Memory B cell (primary cell): ENCODE measurements at regions not wholly inside any gene's neighbourhood (a gene's known extent, or its start where the extent isn't known, plus 50 kb on each side); places are given as distances from the start of the nearest gene placed in this dataset.
A peak's percentile ranks its signal among the peaks of the same experiment; 100 is the strongest.

ENCODE experiments used
- ATAC-seq: fragments of 150-1000 bp; cut with Tn5 transposase; 2 replicates; pipeline ENCODE4 v1.10.0; 2021; ENCODE audit warnings: low read depth, mild to moderate bottlenecking, moderate library complexity
- DNase-seq, 2 donors: peaks; one replicate each; pipeline ENCODE4 v3.0.0; 2022; ENCODE audit warnings: low spot score in 2 of 2
- H3K27ac Mint-ChIP-seq: one replicate; pipeline ENCODE4 v1.8.0; 2022; ENCODE audit warnings: mild to moderate bottlenecking, moderate library complexity, mixed read lengths
- H3K27me3 Mint-ChIP-seq: one replicate; pipeline ENCODE4 v1.8.0; 2022; ENCODE audit warnings: mixed read lengths
- H3K36me3 Mint-ChIP-seq: one replicate; pipeline ENCODE4 v1.8.0; 2022; ENCODE audit warnings: mild to moderate bottlenecking, mixed read lengths
- H3K4me1 Mint-ChIP-seq: one replicate; pipeline ENCODE4 v1.8.0; 2022; ENCODE audit warnings: mixed read lengths
- H3K4me3 Mint-ChIP-seq: one replicate; pipeline ENCODE4 v1.8.0; 2022; ENCODE audit warnings: mild to moderate bottlenecking, moderate library complexity, mixed read lengths
- H3K9me3 Mint-ChIP-seq: one replicate; pipeline ENCODE4 v1.8.0; 2022; ENCODE audit warnings: mixed read lengths

DNA sequence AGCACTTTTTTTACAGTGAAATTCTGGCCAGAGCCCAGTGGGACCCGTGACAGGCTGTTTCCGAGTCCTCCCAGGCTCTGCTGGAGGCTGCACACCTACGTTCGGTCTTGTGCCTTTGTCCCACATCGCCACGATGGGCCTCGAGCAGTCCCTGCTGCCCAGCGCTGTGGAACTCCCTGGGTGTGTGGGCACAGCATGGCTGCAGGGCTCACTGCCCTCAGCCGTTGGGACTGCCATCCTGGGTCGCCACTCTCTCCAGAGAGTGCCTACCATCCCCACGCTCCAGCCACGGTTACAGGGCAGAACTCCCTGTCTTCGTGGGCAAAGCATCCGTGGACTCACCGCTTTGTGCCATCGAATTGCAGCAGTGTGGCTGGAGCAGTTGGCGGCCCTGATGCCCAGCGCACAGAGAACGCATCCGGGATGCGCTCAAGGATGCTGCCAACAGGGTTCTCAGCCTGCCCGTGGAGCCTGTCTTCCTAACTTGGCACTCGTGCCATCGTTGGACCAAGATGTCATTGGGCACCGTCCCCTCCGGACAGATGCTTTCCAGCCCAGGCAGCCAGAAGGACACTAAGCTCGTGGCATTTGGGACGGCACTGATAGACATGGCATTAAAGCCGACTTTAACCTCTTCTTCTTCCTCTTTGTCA is 85.0 kb upstream of the ARHGEF7 start:
- ATAC-seq (no peak), DNase-seq (no peak)
- no peaks in the 10 kb centered on the region for H3K36me3 Mint-ChIP-seq
- no peaks in the 10 kb centered on the region for H3K4me1 Mint-ChIP-seq
- H3K4me3 Mint-ChIP-seq, result no peak overlapping the region
- no peaks in the 10 kb centered on the region for H3K9me3 Mint-ChIP-seq
- H3K27me3 Mint-ChIP-seq, result peaks cover 9% of the 10 kb centered on the region
- no peak overlapping the region for H3K27ac Mint-ChIP-seq

DNA sequence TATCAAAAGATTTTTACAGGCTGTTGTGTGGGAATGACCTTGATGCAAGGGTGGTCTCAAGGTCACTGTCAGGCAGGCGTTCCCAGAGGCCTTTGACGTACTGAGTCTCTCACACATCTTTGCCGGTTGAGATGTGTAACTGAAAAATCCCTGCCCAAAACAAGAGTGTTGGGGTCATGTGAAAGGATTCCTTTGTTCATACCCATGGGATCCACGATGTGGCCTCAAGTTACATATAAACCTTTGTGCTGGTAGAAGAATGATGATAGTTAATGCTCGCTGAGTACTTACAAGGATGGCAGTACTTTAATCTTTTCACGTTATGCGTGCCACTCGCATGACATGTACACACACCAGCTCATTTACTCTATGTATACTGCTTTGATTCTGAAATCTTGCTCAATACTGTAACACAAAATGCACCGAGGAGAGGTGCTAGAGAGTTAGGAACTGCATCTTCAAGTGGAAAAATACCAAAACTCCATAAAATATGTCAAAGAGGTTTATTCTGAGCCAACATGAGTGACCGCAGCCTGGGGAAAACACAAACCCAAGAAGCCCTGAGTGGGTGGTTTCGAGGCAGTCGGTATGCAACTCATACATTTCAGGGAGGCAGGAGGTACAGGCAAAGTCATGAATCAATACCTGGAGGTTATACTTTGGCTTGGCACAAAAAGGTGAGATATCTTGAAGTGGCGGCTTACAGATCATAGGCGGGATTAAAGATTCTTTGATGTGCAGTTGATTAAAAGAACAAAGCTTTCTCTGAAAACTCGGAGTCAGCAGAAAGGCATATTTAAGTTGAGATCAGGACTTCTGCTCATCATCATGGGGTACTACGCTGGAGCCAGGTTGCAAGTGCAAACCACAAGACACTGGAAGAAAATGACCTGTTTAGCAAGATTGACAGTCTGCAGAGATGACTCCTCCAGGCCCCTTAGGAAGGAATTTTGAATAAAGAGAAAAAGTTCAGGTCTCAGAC is 87.4 kb upstream of the ARHGEF7 start:
- H3K4me1 Mint-ChIP-seq, result no peaks in the 10 kb centered on the region
- ATAC-seq (no peak), DNase-seq (no peak)
- H3K9me3 Mint-ChIP-seq, result no peaks in the 10 kb centered on the region
- no peak overlapping the region for H3K27ac Mint-ChIP-seq
- H3K27me3 Mint-ChIP-seq, result peaks cover 5% of the 10 kb centered on the region
- no peaks in the 10 kb centered on the region for H3K36me3 Mint-ChIP-seq
- H3K4me3 Mint-ChIP-seq, result no peak overlapping the region

- Mint-ChIP-seq H3K9me3 (peaks cover 7% of the 10 kb centered on the region), H3K4me1 (no peaks in the 10 kb centered on the region), H3K4me3 (no peak overlapping the region), H3K27me3 (peaks cover 8% of the 10 kb centered on the region), H3K27ac (no peak overlapping the region), H3K36me3 (peaks cover 5% of the 10 kb centered on the region)
- ATAC-seq (no peak), DNase-seq (no peak)
Measured at GRCh38 chr13:111025310-111025709, 89.8 kb upstream of the ARHGEF7 start.

GRCh38 chr13:111022886-111023285 is 92.2 kb upstream of the ARHGEF7 start:
- no peak overlapping the region for H3K4me3 Mint-ChIP-seq
- peaks cover 7% of the 10 kb centered on the region for H3K36me3 Mint-ChIP-seq
- H3K9me3 Mint-ChIP-seq, result peaks cover 7% of the 10 kb centered on the region
- no peaks in the 10 kb centered on the region for H3K4me1 Mint-ChIP-seq
- DNase-seq (no peak), ATAC-seq (no peak)
- no peak overlapping the region for H3K27ac Mint-ChIP-seq
- H3K27me3 Mint-ChIP-seq, result peaks cover 5% of the 10 kb centered on the region

- Mint-ChIP-seq H3K27me3 (peaks cover 5% of the 10 kb centered on the region), H3K4me1 (no peaks in the 10 kb centered on the region), H3K4me3 (no peak overlapping the region), H3K36me3 (peaks cover 7% of the 10 kb centered on the region), H3K9me3 (peaks cover 7% of the 10 kb centered on the region), H3K27ac (no peak overlapping the region)
- ATAC-seq (no peak), DNase-seq (no peak)
Measured at GRCh38 chr13:111022241-111022640, 92.9 kb upstream of the ARHGEF7 start.

- ATAC-seq (no peak), DNase-seq (no peak)
- peaks cover 7% of the 10 kb centered on the region for H3K36me3 Mint-ChIP-seq
- H3K4me3 Mint-ChIP-seq, result no peak overlapping the region
- H3K27ac Mint-ChIP-seq, result no peak overlapping the region
- peaks cover 7% of the 10 kb centered on the region for H3K9me3 Mint-ChIP-seq
- H3K27me3 Mint-ChIP-seq, result peaks cover 5% of the 10 kb centered on the region
- no peaks in the 10 kb centered on the region for H3K4me1 Mint-ChIP-seq
Measured at GRCh38 chr13:111021270-111021669, 93.8 kb upstream of the ARHGEF7 start.

DNA sequence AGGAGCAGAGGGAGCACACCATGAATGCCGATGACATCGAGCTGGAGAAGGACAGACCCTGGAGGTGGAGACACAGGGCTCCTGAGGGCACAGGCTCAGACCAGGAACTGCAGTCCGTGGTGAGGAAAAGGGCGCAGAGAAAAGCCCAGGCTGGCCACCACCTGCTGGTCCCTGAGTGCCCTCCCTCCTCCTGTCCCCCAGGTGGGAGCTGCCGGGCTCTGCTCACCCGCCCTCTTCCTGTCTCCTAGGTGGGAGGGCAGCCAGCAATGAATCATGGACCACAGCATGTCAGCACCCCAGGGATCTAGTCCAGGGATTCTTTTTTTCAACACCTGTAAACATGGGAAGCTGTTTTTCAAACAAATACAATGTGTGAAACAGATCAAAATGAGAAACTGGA is 94.6 kb upstream of the ARHGEF7 start:
- Mint-ChIP-seq H3K4me1 (no peaks in the 10 kb centered on the region), H3K36me3 (peaks cover 7% of the 10 kb centered on the region)
- no peak for ATAC-seq

DNA sequence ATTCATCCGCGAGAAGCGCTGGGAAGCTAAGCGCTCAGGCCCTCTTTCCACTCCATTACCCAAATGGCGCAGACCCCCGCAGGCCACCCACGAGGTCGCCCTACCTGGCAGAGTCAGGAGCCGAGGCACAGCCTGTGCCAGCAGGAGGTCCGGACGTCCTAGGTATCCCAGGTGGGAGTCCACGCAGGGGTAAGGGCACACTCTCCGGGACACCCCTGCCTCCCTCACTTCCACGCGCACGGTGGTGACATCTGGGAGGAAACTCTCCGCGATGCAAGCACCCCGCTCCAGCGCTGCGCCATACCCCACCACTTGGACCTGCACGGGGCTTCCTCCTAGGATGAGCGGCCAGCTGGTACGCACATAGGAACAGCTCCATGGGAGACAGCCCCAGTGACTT is 95.1 kb upstream of the ARHGEF7 start:
- no peak for ATAC-seq
- Mint-ChIP-seq H3K9me3 (peaks cover 7% of the 10 kb centered on the region), H3K4me3 (no peak overlapping the region), H3K27ac (no peak overlapping the region), H3K27me3 (peaks cover 5% of the 10 kb centered on the region), H3K4me1 (no peaks in the 10 kb centered on the region), H3K36me3 (peaks cover 7% of the 10 kb centered on the region)
- no peak for DNase-seq

More for the DNA sequence above, 94.6 kb upstream of the ARHGEF7 start:
- Mint-ChIP-seq H3K27me3 (peaks cover 5% of the 10 kb centered on the region), H3K27ac (no peak overlapping the region), H3K9me3 (peaks cover 7% of the 10 kb centered on the region), H3K4me3 (no peak overlapping the region)
- DNase-seq, result no peak

GRCh38 chr13:111017755-111018459 is 97.2 kb upstream of the ARHGEF7 start:
- H3K27ac Mint-ChIP-seq, result no peak overlapping the region
- peaks cover 7% of the 10 kb centered on the region for H3K9me3 Mint-ChIP-seq
- H3K36me3 Mint-ChIP-seq, result peaks cover 7% of the 10 kb centered on the region
- ATAC-seq (no peak), DNase-seq (no peak)
- H3K27me3 Mint-ChIP-seq, result peaks cover 4% of the 10 kb centered on the region
- H3K4me1 Mint-ChIP-seq, result no peaks in the 10 kb centered on the region
- H3K4me3 Mint-ChIP-seq, result no peak overlapping the region

- H3K27me3 Mint-ChIP-seq, result peaks cover 3% of the 10 kb centered on the region
- H3K4me3 Mint-ChIP-seq, result no peak overlapping the region
- DNase-seq, result no peak
Measured at GRCh38 chr13:111013196-111013595, 98.3 kb upstream of the ANKRD10 start.

GRCh38 chr13:111011899-111012298 is 97.0 kb upstream of the ANKRD10 start:
- Mint-ChIP-seq H3K4me1 (peaks cover 4% of the 10 kb centered on the region), H3K9me3 (peaks cover 3% of the 10 kb centered on the region), H3K36me3 (no peaks in the 10 kb centered on the region), H3K4me3 (no peak overlapping the region), H3K27ac (no peak overlapping the region), H3K27me3 (peaks cover 3% of the 10 kb centered on the region)
- no peak for ATAC-seq
- DNase-seq, result no peak

More at GRCh38 chr13:111013196-111013595, 98.3 kb upstream of the ANKRD10 start:
- H3K9me3 Mint-ChIP-seq, result no peaks in the 10 kb centered on the region
- H3K4me1 Mint-ChIP-seq, result no peaks in the 10 kb centered on the region
- H3K27ac Mint-ChIP-seq, result no peak overlapping the region
- H3K36me3 Mint-ChIP-seq, result no peaks in the 10 kb centered on the region
- no peak for ATAC-seq

DNA sequence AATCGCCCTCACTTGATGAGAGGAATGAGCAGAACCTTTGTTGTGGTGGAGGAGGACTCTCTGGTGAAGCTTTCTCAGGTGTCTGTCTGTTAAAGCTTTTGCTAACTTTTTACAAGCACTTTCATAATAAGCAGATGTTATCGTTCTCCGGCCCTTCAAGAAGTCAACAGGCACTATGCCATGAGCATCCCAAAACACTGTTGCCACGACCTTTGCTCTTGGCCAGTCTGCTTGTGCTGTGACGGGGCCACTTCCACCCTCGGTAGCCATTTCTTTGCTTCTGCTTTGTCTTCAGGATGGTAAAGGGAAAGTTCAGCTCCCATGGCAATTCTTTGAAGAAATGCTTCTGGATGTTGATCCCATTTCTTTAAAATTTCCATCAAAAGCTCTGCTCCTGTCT is 93.5 kb upstream of the ANKRD10 start:
- peaks cover 4% of the 10 kb centered on the region for H3K4me1 Mint-ChIP-seq
- no peak for ATAC-seq
- H3K36me3 Mint-ChIP-seq, result no peaks in the 10 kb centered on the region
- DNase-seq, result no peak
- H3K4me3 Mint-ChIP-seq, result no peak overlapping the region
- peaks cover 5% of the 10 kb centered on the region for H3K9me3 Mint-ChIP-seq
- no peak overlapping the region for H3K27ac Mint-ChIP-seq
- peaks cover 4% of the 10 kb centered on the region for H3K27me3 Mint-ChIP-seq

- Mint-ChIP-seq H3K27me3 (peaks cover 4% of the 10 kb centered on the region), H3K4me3 (no peak overlapping the region), H3K9me3 (peaks cover 5% of the 10 kb centered on the region), H3K36me3 (no peaks in the 10 kb centered on the region), H3K27ac (no peak overlapping the region), H3K4me1 (peaks cover 4% of the 10 kb centered on the region)
- no peak for DNase-seq
- ATAC-seq, result peak; percentile 53
Measured at GRCh38 chr13:111007209-111007608, 92.3 kb upstream of the ANKRD10 start.

DNA sequence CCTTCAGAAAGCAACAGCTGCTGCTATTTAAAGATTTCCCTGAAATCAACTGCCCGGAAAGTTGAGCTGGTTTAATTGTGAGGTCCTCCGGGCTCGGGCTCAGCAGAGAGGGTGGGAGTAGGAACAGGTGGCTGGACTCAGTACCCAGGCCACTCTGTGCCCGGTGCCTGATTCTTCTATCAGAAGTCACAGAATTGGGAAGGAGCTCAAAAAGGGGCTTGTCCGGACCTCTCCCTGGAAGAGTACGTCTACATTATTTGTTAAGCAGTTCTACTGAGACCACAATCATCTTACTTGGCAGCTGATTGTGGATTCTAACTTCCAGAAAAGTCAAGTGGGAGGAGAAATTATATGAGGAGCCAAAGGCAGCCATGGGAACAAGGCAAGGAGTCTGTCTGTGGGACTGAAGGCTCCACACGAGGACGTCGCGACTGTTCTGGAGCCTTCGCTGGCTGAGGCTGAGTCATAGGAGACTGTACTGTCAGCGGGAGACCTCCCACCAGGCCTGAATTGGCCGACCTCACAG is 91.7 kb upstream of the ANKRD10 start:
- peaks cover 4% of the 10 kb centered on the region for H3K4me1 Mint-ChIP-seq
- peaks cover 4% of the 10 kb centered on the region for H3K27me3 Mint-ChIP-seq
- DNase-seq (no peak), ATAC-seq (no peak)
- no peak overlapping the region for H3K27ac Mint-ChIP-seq
- no peaks in the 10 kb centered on the region for H3K36me3 Mint-ChIP-seq
- H3K9me3 Mint-ChIP-seq, result peaks cover 5% of the 10 kb centered on the region
- H3K4me3 Mint-ChIP-seq, result no peak overlapping the region
